ENCODE measurements at regions not wholly inside any gene's neighbourhood (a gene's known extent, or its start where the extent isn't known, plus 50 kb on each side); places are given as distances from the start of the nearest gene placed in this dataset.
"Not testable (repeated sequence)": the region's sequence is repeated elsewhere in the genome, so short reads cannot be mapped to it uniquely, and the experiment has no call there.

- DNase-seq (ENCODE audit: low spot score) = no peak
These were observed 112.3 kb upstream of the CST7 start for GRCh38 chr20:24836661-24837299.

GRCh38 chr20:24837781-24838450, 111.2 kb upstream of the CST7 start:
- no peak for DNase-seq (ENCODE audit: low spot score)

- DNase-seq (ENCODE audit: low spot score) = no peak
These were observed 110.2 kb upstream of the CST7 start for GRCh38 chr20:24838546-24839535.

- no peak for DNase-seq (ENCODE audit: low spot score)
These were observed 108.9 kb upstream of the CST7 start for GRCh38 chr20:24840121-24840713.

- no peak for DNase-seq (ENCODE audit: low spot score)
These were observed 106.7 kb upstream of the CST7 start for GRCh38 chr20:24842274-24842917.

- DNase-seq (ENCODE audit: low spot score) = no peak
These were observed 106.0 kb upstream of the CST7 start for GRCh38 chr20:24842918-24843715.

GRCh38 chr20:24850176-24850575, 98.9 kb upstream of the CST7 start:
- no peak for DNase-seq (ENCODE audit: low spot score)

GRCh38 chr20:24851346-24852019, 97.6 kb upstream of the CST7 start:
- DNase-seq (ENCODE audit: low spot score) = no peak

- DNase-seq (ENCODE audit: low spot score) = no peak
These were observed 95.2 kb upstream of the CST7 start for GRCh38 chr20:24853916-24854315.

- no peak for DNase-seq (ENCODE audit: low spot score)
These were observed 93.2 kb upstream of the CST7 start for GRCh38 chr20:24855848-24856247.

- not testable (repeated sequence) for DNase-seq (ENCODE audit: low spot score)
These were observed 90.6 kb upstream of the CST7 start for GRCh38 chr20:24858500-24858899.

GRCh38 chr20:24859539-24859938, 89.5 kb upstream of the CST7 start:
- no peak for DNase-seq (ENCODE audit: low spot score)

GRCh38 chr20:24862186-24862585, 86.9 kb upstream of the CST7 start:
- no peak for DNase-seq (ENCODE audit: low spot score)

GRCh38 chr20:24862606-24863005, 86.5 kb upstream of the CST7 start:
- no peak for DNase-seq (ENCODE audit: low spot score)

GRCh38 chr20:24863356-24863755, 85.7 kb upstream of the CST7 start:
- DNase-seq (ENCODE audit: low spot score) = no peak

- DNase-seq (ENCODE audit: low spot score) = no peak
These were observed 83.1 kb upstream of the CST7 start for GRCh38 chr20:24866008-24866407.

GRCh38 chr20:24866742-24867141, 82.3 kb upstream of the CST7 start:
- no peak for DNase-seq (ENCODE audit: low spot score)

GRCh38 chr20:24867556-24867955, 81.5 kb upstream of the CST7 start:
- no peak for DNase-seq (ENCODE audit: low spot score)

GRCh38 chr20:24868396-24868927, 80.6 kb upstream of the CST7 start:
- DNase-seq (ENCODE audit: low spot score) = peak; percentile 21

- DNase-seq (ENCODE audit: low spot score) = no peak
These were observed 80.1 kb upstream of the CST7 start for GRCh38 chr20:24868959-24869358.
